ENCODE measurements at regions not wholly inside any gene's neighbourhood (a gene's known extent, or its start where the extent isn't known, plus 50 kb on each side); places are given as distances from the start of the nearest gene placed in this dataset.

GRCh38 chr5:124599028-124599973 lies 147.1 kb downstream of the ZNF608 start:
- DNase-seq (ENCODE audit: low spot score), result no peak
- H3K27ac ChIP-seq, result peak overlapping the region in 1 of 2 donors; percentile 49
- no peak overlapping the region for H3K4me3 ChIP-seq
- no peak for TF ChIP-seq CTCF (IDR thresholded peaks at IDR 0.05)

GRCh38 chr5:124596595-124597421 lies 149.6 kb downstream of the ZNF608 start:
- TF ChIP-seq CTCF (IDR thresholded peaks at IDR 0.05), result no peak
- H3K27ac ChIP-seq, result no peak overlapping the region
- no peak for DNase-seq (ENCODE audit: low spot score)

GRCh38 chr5:124593952-124594351 lies 152.5 kb downstream of the ZNF608 start:
- Histone ChIP-seq H3K27ac (no peak overlapping the region), H3K4me3 (no peak overlapping the region)
- DNase-seq (ENCODE audit: low spot score), result no peak
- TF ChIP-seq CTCF (IDR thresholded peaks at IDR 0.05), result no peak

More at GRCh38 chr5:124596595-124597421, 149.6 kb downstream of the ZNF608 start:
- no peak overlapping the region for H3K4me3 ChIP-seq

DNA sequence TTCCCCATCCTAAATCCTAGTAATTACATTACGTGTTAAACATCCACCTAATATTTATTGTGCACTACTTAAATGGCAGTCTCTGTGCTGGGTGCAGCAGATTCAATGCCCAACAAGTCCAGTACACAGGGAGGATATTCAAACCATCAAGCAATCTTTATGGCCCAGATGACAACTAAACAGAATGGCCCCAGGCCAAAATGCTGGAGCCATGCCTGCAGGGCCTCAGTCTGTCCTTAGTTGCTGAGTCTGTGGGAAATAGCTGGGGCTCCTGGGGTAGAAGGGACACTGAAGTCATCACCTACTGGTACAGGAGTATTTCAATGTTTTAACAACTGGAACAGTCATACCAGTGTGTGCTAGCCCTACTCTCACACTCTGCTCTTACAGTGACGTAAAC lies 153.5 kb downstream of the ZNF608 start:
- Histone ChIP-seq H3K27ac (no peak overlapping the region), H3K4me3 (no peak overlapping the region)
- no peak for DNase-seq (ENCODE audit: low spot score)
- no peak for TF ChIP-seq CTCF (IDR thresholded peaks at IDR 0.05)

DNA sequence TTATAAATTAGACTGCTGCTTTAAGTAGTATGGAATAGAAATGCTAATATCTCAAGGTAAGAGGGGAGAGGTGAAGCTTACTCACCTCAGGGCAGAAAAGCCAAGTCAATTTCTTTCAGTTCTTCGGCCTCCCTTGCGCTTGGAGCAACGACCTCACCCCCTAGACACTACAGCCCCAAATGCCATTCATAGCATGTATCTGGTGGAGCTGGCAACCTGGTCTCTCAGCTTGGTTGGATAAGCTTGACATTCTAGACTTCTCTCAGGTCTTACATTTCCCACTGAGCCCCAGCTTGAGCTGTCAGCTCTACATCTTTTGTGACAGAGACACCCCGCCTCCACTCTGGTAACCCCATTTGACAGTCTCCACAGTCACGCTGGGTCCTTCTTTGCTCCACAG lies 154.9 kb downstream of the ZNF608 start:
- H3K27ac ChIP-seq, result no peak overlapping the region
- no peak for DNase-seq (ENCODE audit: low spot score)

GRCh38 chr5:124590686-124591085 lies 155.8 kb downstream of the ZNF608 start:
- Histone ChIP-seq H3K4me3 (no peak overlapping the region), H3K27ac (no peak overlapping the region)
- no peak for DNase-seq (ENCODE audit: low spot score)
- no peak for TF ChIP-seq CTCF (IDR thresholded peaks at IDR 0.05)

More for the DNA sequence above, 154.9 kb downstream of the ZNF608 start:
- H3K4me3 ChIP-seq, result no peak overlapping the region
- no peak for TF ChIP-seq CTCF (IDR thresholded peaks at IDR 0.05)
